Stimulated activated CD4-positive, alpha-beta T cell treated with anti-CD3 and anti-CD28 coated beads, Interleukin-12 subunit alpha, Interleukin-12 subunit beta, amount 100 ng/mL, for 48 hours (primary cell): ENCODE measurements at regions not wholly inside any gene's neighbourhood (a gene's known extent, or its start where the extent isn't known, plus 50 kb on each side); places are given as distances from the start of the nearest gene placed in this dataset.
"Not testable (repeated sequence)": the region's sequence is repeated elsewhere in the genome, so short reads cannot be mapped to it uniquely, and the experiment has no call there.

ENCODE experiments used
- DNase-seq, 3 donors: peaks; one replicate each; pipeline ENCODE4 v3.0.0-alpha.2; 2020; ENCODE audit warnings: low read depth in 2 of 3, low spot score in 1 of 3

DNA sequence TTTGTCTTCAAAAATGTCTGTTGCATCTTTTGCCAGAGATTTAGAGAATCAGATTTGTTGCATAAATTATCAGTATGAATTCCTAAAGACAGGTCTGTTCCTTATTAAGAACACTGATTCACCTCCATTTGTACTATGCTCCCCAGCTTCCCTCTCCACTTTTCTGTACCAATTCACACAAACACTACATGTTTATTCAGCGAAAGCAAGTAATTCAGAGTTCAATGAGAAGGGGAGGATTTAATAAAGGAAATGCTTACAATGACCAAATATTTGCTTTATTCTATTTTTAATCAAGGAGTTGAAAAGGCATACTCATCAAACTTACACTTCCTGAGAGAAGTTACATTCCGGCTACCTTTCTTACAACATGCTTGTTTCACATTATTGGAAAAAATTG lies 135.5 kb downstream of the NBPF8 start:
- not testable (repeated sequence) for DNase-seq

DNA sequence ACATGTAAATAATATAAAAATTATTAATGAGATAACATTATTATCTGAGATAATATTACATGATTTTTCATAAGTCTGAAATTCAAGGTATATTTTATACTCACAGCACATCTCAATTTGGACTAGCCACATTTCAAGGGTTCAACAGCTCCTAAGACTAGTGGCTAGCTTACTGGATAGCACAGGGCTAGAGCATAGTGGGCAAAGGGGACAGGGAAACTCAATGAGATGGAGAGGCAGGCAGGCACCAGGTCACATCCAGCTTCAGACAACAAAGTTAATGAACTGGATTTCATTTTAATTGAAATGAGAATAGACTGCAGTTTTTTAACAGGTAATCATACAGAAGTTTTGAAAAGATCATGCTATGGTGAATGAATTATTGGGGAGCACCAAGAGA lies 137.4 kb downstream of the NBPF8 start:
- not testable (repeated sequence) for DNase-seq

DNA sequence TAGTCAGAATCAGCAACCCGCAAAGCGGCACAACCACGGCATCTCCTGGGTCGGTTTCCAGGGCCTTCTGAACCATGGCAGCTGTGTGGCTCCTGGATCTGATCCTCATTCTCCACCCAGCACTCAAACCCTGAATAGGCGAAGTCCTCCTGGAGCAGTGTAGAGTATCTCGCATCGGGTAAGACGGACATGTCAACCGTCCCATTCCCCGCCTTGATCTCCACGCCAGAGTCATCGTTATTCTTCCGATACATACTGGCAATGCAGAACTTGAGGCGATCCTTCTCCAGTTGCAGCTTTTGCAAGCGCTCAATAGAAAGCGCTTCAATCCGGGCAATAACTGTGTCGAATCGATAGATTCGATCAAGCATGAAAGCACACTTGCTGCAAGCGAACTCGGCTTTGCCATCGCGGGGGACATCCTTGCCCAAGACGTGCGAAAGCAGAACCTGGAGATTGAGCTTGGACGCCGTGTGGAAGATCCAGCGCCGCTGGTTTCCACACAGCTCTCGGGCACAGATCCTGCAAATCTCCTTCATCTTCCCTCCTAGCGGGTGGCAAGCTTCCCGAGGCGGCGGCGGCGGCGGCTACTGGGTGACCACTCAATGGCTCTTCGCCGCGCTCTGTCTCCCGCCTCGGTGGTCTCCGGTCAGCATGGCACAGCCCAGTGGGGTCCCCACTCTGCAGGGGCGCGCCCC lies 142.9 kb downstream of the NBPF8 start:
- not testable (repeated sequence) for DNase-seq

DNA sequence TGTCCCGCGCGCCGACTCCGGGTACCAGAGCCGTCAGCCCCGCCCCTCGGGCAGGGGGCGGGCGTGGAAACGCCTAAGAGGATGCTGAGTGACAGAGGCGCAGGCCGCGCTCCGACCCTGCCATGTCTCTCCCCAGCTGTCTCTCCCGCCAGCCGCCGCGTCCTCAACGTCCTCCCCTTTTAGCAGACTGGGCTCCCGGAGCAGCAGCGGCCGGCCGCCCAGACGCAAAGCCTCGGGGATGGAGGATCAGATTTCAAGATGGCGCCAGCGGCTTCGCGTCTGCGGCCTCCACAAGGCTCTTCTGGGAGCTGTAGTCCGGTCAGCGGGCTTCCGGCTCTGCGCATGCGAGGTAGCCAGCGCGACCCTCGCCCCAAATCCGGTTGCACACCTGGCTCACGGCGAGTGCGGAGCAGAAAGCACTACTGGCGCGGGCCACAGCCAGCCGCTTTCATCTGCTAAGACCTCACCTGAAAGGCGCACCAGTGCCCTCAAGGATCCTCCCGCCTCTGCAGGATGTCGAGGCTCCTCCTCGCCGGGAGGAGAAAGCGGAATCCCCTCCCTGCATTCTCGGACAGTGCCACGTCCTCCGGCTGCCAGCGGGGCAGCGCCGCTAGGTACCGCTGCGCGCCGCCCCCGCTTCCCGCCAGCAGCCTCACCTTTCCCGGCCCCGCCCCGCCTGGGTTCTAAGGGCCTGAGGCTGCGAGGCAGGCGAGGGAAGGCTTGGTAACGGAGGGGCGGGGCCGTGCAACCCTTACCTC lies 143.6 kb downstream of the NBPF8 start:
- peak; percentile 21 to 56 (median 56) for DNase-seq

DNA sequence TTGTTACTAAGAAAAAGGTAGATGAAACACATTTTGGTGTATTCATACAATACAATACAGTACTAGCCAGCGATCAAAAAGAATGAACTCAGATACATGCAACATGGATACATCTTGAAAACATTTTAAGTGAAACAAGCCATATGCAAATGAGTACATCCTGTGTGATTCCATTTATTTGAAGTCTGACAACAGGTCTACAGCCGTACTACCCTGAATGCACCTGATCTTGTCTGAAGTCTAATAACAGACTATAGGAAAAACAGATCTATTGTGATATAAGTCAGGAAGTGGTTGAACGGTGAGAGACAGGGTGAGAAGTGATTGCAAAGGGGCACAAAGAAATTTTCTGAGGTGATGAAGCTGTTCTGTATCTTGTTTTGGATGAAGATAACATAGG lies 146.9 kb downstream of the NBPF8 start:
- not testable (repeated sequence) for DNase-seq

DNA sequence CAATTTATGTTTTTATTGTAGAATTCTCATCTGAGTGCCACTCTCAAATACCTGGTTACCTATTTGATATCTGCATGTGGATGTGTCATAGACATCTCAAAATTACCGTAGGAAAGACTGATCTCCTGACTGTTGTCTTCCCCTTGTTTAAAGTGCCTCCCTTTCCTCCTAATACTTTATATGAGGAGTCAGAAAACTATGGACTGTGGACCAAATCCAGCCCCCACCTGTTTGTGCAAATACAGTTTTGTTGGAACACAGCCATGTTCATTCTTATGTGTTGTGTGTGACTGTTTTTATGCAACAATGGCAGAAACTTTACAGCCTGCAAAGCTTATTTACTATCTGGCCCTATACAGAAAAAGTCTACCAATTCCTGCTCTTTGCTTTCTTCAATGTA lies 150.6 kb downstream of the NBPF8 start:
- not testable (repeated sequence) for DNase-seq

DNA sequence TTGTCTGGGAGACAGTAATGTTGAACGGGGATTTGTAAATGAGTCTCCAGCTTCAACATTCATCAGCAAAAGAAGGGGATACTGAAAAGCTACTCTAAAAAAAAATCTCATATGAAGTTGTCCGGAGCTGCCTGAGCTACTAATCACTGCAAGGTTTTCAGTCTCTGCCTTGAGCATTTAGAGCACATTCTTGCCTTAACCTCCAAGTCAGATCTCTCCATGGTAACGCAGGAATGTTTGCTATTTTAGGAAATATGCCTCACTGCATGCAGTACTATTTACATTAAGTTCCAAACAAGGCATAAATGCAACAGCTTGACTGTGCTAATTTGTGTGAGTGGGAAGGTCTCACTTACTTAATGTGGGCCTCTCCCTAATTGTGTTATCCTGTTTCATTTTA lies 152.8 kb downstream of the NBPF8 start:
- not testable (repeated sequence) for DNase-seq

DNA sequence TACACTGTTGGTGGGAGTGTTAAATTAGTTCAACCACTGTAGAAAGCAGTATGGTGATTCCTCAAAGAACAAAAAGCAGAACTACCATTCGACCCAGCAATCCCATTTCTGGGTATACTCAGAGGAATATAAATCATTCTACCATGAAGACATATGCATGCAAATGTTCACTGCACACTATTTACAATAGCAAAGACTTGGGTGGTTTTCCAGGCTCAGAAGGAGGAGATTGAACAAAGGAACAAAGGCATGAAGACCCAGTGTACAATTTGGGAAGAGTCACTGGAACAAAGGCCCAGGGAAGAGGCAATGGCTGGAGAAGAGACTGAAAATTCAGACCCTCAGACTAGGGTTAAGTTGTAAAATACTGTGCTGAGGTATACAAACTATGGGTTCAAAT lies 148.5 kb upstream of the NBPF26 start:
- DNase-seq = not testable (repeated sequence)

DNA sequence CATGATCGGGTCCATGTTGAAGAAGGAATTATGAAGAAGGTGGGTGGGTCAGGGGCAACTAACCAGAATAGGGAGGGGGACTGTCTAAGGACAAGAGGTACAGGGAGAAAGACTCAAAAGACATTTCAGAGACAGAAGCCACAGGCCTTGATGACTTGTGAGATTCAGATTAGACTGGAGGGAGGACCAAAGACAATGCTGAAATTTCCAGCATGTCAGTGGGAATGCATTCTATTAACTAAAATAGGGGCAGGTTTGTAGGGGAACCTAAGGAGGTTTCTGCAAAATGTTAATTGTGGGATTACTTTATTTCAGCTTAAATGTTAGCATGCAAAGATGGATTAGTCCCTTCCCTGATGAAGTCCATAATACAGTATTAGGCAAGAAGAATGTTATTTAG lies 141.6 kb upstream of the NBPF26 start:
- not testable (repeated sequence) for DNase-seq

DNA sequence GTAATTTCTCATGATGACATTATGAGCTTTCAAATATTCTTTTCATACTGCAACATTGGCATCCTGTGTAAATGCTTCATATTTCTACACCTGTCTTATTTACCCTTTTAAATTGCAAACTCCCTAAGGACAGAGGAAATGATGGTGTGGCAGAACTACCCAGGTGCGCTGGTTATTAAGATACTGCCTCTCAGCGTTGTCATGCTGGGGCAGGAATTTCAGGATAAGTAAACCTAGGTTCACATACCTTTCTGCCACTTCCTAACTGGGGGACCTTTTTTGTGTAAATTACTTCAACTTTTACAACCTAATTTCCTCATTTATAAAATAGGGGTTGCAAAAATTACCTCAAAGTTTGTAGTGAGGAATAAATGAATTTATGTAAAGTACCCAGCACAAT lies 137.7 kb upstream of the NBPF26 start:
- not testable (repeated sequence) for DNase-seq

DNA sequence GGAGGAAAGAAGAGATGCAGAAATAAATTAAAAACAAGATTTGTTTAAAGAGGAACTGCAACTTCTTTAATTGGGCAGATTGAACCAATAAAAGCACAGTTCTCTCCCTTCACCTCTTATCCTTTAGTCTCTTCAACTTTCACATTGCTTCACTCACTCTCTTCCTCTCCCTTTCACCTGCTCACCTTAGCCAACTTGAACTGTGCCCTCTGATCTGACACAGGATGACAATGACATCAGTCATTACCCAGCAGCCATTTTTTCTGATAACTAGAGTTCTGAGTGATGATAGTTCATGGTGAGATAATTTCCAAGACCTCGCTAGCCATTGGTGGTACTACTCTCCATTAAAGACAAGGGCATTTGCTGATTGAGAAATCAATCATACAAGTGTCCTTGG lies 134.9 kb upstream of the NBPF26 start:
- DNase-seq = not testable (repeated sequence)

DNA sequence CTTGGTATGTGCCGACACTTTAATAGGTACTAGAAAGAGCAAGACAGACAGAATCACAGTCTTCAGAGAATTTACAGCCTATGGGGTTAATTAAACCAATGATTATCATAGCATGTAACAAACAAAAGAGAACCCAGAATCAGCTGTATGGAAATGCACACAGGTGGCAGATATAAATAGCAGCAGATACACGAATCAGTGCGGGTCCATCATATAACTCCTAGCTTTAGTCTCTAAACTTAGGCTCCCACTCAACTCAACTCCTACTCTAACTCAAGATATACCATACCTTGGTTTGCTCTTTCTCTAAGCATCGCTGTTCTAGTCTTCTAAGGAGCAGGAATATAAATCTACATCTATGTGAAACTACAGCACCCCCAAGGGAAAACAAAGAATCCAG lies 132.0 kb upstream of the NBPF26 start:
- DNase-seq = not testable (repeated sequence)

DNA sequence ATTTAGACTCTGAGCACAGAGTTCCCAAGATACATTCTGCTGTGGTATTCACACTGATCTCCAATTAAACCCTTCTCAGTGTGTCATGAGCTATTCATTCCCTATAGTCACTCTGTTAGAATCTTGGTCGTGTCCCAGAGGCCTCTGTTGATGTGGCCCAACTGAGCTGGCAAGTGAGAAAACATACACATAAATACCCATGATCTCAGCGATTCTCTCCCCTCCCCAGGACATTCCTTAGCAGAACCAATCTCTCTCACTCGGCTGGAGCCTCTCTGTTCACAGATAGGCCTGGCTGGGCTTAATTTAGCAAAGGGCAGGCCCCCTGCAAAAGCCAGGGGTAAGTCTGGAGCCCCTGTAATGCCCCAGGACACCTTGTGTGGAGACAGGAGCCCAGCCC lies 130.8 kb upstream of the NBPF26 start:
- DNase-seq = not testable (repeated sequence)

DNA sequence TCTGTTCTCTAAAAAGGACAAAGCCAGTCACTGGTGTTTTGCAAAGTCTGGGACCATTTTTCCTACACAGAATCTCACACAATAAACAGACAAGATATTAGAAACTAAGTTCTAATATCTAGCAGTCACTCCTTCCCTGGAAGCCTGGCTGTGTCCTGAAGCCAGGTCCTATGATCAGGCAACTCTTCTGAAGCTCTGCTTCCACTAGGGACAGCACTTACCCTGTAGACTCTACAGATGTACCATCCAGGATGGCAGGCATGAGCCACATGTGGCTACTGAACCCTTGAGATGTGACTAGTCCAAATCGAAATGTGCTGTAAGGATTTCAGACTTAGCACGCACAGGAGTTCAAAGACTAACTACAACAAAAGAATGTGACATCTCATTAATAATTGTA lies 130.1 kb upstream of the NBPF26 start:
- not testable (repeated sequence) for DNase-seq

DNA sequence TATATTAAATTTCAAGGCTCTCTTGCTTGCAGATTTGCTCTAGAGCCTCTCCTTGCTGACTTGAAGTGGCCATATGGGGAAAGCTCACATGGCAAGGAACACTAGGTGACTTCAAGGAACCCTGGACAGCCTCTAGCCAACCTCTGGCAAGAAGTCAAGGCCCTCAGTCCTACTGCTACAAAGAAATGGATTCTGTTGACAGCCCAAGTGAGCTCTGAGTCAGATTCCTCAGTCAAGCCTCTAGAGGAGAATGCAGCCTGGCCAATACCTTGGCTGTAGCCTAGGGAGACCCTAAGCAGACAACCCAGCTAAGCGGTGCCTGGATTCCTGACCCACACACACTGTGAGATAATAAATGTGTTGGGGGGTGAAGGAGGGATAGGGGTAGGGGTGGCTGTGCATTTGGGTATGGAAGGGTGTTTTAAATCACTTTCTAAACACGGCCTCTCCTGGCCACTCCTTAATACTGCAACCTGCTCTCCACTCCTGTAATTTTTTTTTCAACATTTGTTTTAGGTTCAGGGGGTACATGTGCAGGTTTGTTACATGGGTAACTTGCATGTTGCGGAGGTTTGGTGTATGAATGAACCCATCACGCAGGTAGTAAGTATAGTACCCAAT lies 125.3 kb upstream of the NBPF26 start:
- not testable (repeated sequence) for DNase-seq

DNA sequence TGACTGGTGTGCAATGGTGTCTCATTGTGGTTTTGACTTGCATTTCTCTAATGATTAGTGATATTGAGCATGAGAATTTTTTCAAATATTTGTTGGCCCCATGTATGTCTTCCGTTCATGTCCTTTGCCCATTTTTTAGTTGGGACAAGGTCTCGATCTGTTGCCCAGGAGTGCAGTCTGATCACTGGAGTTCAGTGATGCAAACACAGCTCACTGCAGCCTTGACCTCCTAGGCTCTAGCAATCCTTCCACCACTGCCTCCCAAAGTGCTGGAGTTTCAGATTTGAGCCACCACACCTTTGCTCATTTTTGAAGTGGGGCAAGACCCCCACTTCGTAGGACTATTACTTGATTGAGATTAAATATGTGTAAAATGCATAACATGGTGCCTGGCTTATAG lies 124.2 kb upstream of the NBPF26 start:
- not testable (repeated sequence) for DNase-seq

DNA sequence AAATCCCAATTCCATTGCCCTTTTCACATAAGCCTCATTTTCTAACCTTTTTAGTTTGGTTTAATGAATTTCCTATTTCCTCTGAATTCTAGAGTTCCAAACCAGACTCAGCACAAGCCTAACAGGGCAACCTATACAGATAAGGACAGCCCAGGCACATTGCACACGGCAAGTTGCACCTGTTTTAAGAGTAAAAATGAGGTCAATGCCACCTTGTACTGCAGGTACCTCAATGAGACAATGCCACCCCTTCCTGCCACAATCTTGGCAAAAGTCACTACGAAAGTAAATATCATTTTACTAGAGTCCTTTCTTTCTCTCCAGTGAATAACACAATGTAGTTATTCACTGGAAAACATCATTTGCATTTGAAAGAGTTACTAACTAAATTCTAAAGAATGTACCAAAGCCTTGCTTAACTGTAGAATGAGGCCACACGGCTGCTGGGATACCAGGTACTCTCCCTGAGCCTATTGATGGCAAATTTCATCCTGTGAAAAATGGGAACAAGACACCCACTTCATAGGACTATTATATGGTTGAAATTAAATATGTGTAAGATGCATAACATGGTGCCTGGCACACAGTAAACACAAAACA lies 123.2 kb upstream of the NBPF26 start:
- not testable (repeated sequence) for DNase-seq

DNA sequence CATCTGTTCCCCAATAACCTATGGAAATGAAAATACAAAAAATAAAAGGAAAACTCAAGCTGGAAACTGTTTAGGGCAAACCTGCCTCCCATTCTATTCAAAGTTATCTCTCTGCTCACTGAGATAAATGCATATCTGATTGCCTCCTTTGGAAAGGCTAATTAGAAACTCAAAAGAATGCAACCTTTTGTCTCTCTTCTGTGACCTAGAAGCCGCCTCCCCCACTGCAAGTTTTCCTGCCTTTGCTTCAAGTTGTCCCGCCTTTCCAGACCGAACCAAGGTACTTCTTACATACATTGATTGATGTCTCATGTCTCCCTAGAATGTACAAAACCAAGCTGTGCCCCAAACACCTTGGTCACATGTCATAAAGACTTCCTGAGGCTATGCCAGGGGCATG lies 115.9 kb upstream of the NBPF26 start:
- not testable (repeated sequence) for DNase-seq

DNA sequence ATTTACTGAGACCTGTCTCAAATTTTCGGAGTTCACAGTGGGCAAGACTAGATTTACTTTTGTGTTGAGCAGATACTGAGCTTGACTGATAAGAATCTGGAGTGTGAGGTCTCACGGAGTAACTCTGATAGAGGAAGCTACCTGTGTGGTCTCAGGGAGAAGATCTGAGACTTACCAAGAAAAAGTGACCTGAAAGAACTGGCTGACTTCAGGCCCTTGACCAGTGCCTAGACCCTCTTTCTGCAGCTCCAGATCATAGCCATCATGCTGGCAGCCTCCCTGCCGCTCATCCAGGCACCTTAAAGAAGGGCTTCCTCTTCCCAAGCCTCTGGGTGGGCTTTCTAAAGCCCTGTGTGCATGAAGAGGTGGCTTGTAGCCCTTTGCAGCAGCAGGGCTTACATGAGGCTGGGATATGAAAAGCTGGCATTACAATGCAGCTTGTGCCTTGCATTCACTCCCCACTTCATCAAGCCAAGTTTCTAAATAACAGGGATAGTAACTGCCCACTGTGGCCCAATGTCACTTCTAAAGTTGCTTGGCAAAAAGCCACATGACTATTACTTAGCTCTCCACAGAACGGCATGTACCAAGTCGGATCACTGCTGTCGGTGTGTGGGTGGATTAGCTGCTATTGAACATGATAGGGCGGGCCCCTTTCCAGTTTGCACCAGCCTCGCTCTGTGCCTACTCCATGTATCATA lies 115.3 kb upstream of the NBPF26 start:
- DNase-seq = not testable (repeated sequence)

DNA sequence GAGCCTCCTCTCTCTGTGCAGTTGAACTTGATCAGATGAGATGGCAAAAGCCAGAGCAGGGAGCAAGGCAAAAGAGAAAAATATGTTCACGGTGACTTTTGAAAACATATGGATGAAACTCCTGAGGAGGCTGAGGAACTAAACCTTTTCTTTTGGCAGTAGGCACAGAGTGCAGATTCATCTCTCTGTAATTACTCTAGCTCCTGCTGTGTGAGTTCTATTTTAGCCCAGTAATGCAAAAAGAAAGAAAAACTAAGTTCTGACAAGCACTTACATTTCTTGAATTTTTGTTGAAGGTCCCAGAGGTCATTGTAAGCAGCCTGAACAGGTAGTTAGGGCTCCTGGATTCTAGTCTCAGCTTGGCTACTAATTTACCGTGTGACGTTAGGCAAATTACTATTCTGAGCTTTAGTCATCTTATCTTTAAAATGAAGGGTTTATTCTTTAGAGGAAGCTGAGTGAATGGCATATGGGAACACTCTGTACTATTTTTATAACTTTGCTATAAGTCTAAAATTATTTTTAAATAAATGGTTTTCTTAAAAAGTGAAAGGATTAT lies 114.7 kb upstream of the NBPF26 start:
- DNase-seq = not testable (repeated sequence)

DNA sequence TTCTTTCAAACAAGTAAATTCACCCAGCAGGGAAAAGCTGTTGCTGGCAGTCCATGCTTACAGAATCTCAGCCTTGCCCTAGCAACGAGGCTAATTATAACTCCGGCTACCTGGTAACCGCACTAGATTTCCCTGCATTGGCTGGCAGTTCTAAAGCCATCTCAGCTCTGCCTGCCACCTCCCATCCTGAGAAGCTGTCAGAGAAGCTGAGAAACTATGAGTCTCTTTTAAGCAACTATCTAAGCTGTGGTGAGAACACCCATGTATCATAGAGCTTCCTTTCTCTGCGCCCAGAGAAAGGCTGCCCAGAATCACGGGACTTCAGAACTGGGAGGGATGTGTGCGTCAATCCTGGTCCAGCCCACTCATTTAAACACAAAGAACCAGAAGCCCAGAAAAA lies 113.9 kb upstream of the NBPF26 start:
- not testable (repeated sequence) for DNase-seq
